ENCODE measurements at regions not wholly inside any gene's neighbourhood (a gene's known extent, or its start where the extent isn't known, plus 50 kb on each side); places are given as distances from the start of the nearest gene placed in this dataset.

DNA sequence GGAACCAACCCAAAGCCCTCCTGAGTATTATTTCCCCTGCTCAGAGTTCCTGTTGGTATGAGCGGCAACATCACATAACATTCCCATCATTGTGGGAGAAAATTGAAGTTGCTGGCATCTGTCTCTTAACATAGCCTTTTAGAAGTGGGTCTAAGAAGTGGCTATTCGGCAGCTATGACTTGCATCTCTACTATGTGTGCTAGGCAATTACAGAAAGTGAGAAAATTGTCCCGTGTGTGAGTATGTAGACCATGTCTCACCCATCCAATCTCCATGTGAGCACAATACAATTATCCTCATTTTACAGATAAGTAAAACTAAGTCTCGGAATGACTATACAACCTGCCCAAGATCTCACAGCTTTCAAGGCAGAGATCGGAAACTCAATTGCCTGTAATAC lies 239.4 kb upstream of the ZNF462 start:
- Histone ChIP-seq H3K4me2 (ENCODE audit: insufficient read depth in 1 of 2, low read depth in 2 of 2, low read length in 2 of 2) (no peak overlapping the region), H2BK12ac (ENCODE audit: low read depth, low read length) (no peak overlapping the region), H3K56ac (replicated peaks; ENCODE audit: insufficient read length, low read depth, low read length) (no peak overlapping the region), H4K8ac (ENCODE audit: extremely low read depth, insufficient read depth, low read length) (no peak overlapping the region), H2BK20ac (ENCODE audit: low read length) (no peak overlapping the region), H3K23me2 (ENCODE audit: low read depth, low read length) (no peaks in the 10 kb centered on the region), H2AFZ (ENCODE audit: low read length) (no peak overlapping the region), H3K9ac (replicated peaks in 1 of 4; ENCODE audit: extremely low read depth in 1 of 4, low read depth in 3 of 4, low read length in 3 of 4) (no peak overlapping the region), H3K79me2 (ENCODE audit: control insufficient read depth in 1 of 2, insufficient read depth in 2 of 2, low read length in 2 of 2) (no peaks in the 10 kb centered on the region), H4K91ac (replicated peaks; ENCODE audit: insufficient read length, low read length) (no peak overlapping the region), H3K18ac (ENCODE audit: extremely low read depth, low read length) (no peak overlapping the region), H3K4me3 (ENCODE audit: extremely low read depth in 1 of 4, insufficient read depth in 2 of 4, low read depth in 3 of 4, low read length in 4 of 4) (no peak overlapping the region), H3K27ac (ENCODE audit: low read depth, low read length) (no peak overlapping the region), H3K14ac (ENCODE audit: insufficient read length) (no peak overlapping the region), H2BK5ac (ENCODE audit: low read depth, low read length) (no peak overlapping the region), H3K9me3 (ENCODE audit: insufficient read depth in 2 of 2, low read depth in 1 of 2, low read length in 1 of 2) (no peaks in the 10 kb centered on the region), H4K5ac (ENCODE audit: insufficient read length, low read depth, low read length) (no peak overlapping the region), H2BK120ac (replicated peaks; ENCODE audit: low read depth, low read length) (no peak overlapping the region), H4K20me1 (replicated peaks in 1 of 2; ENCODE audit: control insufficient read depth in 1 of 2, insufficient read depth in 2 of 2, low read length in 2 of 2) (no peaks in the 10 kb centered on the region), H3K27me3 (replicated peaks in 1 of 4; ENCODE audit: control insufficient read depth in 3 of 4, extremely low read depth in 1 of 4, insufficient read depth in 3 of 4, low read length in 3 of 4) (no peaks in the 10 kb centered on the region; a peak in 1 of 7 replicates), H3K4me1 (replicated peaks in 1 of 4; ENCODE audit: control insufficient read depth in 3 of 4, insufficient read depth in 4 of 4, low read length in 3 of 4) (peaks cover 8 to 15% (median 12%) of the 10 kb centered on the region in 4 experiments; a peak in 6 of 7 replicates), H2BK15ac (ENCODE audit: low read length) (no peak overlapping the region), H3K4ac (replicated peaks; ENCODE audit: insufficient read length, low read depth, low read length) (no peak overlapping the region), H3K36me3 (ENCODE audit: control insufficient read depth in 2 of 4, insufficient read depth in 4 of 4, low read length in 3 of 4) (no peaks in the 10 kb centered on the region), H3K79me1 (ENCODE audit: low read depth, low read length) (no peaks in the 10 kb centered on the region), H2AK5ac (ENCODE audit: low read depth, low read length) (no peak overlapping the region), H3K23ac (ENCODE audit: insufficient read length) (no peak overlapping the region)
- ChIA-PET CTCF (ENCODE audit: partially characterized antibody) (interaction anchor here (1.0 to 1.7 kb wide), 2 partner anchors 9 to 17 kb away, joined by 3 to 4 read pairs; no protein-coding TSS in a partner anchor), POLR2A (ENCODE audit: partially characterized antibody) (no interaction called here)
- WGBS, 2 experiments (ENCODE audit: extremely low coverage in 1 of 2, insufficient coverage in 1 of 2, insufficient read length in 1 of 2, insufficient replicate concordance in 2 of 2, low coverage in 1 of 2, low lambda C conversion rate in 2 of 2, missing lambda C conversion rate in 1 of 2) = 87% methylated on average over 5 of the region's 5 CpGs; no CpG with 5 or more reads in 1 of the 2 experiments
- DNase-seq (ENCODE audit: low read depth in 1 of 2, low spot score in 2 of 2) = no peak
- no peak for FAIRE-seq
- TF ChIP-seq CBX5 (IDR thresholded peaks at IDR 0.05; ENCODE audit: low read depth, low read length) (no peak), SAP30 (IDR thresholded peaks at IDR 0.05; ENCODE audit: insufficient read depth, insufficient replicate concordance, low read length) (no peak), YY1 (IDR thresholded peaks at IDR 0.05; ENCODE audit: low read depth, low read length) (no peak), RAD21 (IDR thresholded peaks at IDR 0.05 in 1 of 2, conservative IDR thresholded peaks at IDR 0.05 in 1 of 2; ENCODE audit: low read depth in 2 of 2, low read length in 2 of 2) (no peak), JUN (IDR thresholded peaks at IDR 0.05; ENCODE audit: low read depth, low read length) (no peak), JUND (IDR thresholded peaks at IDR 0.05; ENCODE audit: low read length) (no peak), POU5F1 (IDR thresholded peaks at IDR 0.05; ENCODE audit: low read depth, low read length) (no peak), TAF7 (optimal IDR thresholded peaks at IDR 0.05; ENCODE audit: borderline replicate concordance, low read depth, low read length) (no peak), SP1 (IDR thresholded peaks at IDR 0.05; ENCODE audit: low read depth, low read length) (no peak), NANOG (IDR thresholded peaks at IDR 0.05; ENCODE audit: insufficient read depth, low read depth, low read length, poor library complexity, severe bottlenecking) (no peak), CHD1 (IDR thresholded peaks at IDR 0.05; ENCODE audit: low read depth, low read length) (no peak), ZNF274 (IDR thresholded peaks at IDR 0.05; ENCODE audit: borderline replicate concordance, extremely low read depth, low read length) (no peak), RXRA (IDR thresholded peaks at IDR 0.05; ENCODE audit: insufficient read depth, low read depth, low read length) (no peak), CEBPB (IDR thresholded peaks at IDR 0.05; ENCODE audit: low read depth, low read length) (no peak), KDM5A (IDR thresholded peaks at IDR 0.05; ENCODE audit: low read length) (no peak)

All from H1 (cell line).